ENCODE measurements at regions not wholly inside any gene's neighbourhood (a gene's known extent, or its start where the extent isn't known, plus 50 kb on each side); places are given as distances from the start of the nearest gene placed in this dataset.

DNA sequence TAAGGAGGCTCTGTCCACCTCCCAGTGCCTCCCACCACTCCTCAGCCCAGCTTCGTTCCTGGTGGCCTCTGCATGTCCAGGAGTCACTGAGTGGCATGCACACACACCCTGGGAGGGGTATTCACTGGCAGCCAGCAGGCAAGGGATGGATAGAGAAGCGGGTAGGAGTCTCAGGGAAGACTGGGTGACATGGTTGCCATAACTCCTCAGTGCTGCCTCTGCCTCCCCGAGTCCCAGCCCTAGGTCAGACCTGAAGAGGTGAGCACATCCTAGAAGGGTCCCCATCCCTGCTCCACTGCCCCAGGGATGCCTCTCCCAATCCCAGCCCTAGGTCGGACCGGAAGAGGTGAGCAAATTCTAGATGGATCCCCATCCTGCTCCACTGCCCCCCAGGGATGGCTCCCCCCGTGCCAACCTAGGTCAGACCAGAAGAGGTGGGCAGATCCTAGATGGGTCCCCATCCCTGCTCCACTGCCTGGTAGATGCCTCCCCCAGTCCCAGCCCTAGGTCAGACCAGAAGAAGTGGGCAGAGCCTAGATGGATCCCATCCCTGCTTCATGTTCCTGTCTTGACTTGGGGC is 197.0 kb downstream of the IRF8 start:
- H3K36me3 ChIP-seq, result no peaks in the 10 kb centered on the region
- H3K9me3 ChIP-seq, result no peaks in the 10 kb centered on the region
- H3K4me3 ChIP-seq, result no peak overlapping the region
- H3K27me3 ChIP-seq, result no peaks in the 10 kb centered on the region
- H3K4me1 ChIP-seq, result peaks cover 0 to 13% (median 9%) of the 10 kb centered on the region in 4 donors
- 90 to 92% methylated on average over 6 of the region's 6 CpGs for WGBS, 2 donors
- TF ChIP-seq, protein P1, sequence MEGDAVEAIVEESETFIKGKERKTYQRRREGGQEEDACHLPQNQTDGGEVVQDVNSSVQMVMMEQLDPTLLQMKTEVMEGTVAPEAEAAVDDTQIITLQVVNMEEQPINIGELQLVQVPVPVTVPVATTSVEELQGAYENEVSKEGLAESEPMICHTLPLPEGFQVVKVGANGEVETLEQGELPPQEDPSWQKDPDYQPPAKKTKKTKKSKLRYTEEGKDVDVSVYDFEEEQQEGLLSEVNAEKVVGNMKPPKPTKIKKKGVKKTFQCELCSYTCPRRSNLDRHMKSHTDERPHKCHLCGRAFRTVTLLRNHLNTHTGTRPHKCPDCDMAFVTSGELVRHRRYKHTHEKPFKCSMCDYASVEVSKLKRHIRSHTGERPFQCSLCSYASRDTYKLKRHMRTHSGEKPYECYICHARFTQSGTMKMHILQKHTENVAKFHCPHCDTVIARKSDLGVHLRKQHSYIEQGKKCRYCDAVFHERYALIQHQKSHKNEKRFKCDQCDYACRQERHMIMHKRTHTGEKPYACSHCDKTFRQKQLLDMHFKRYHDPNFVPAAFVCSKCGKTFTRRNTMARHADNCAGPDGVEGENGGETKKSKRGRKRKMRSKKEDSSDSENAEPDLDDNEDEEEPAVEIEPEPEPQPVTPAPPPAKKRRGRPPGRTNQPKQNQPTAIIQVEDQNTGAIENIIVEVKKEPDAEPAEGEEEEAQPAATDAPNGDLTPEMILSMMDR (IDR thresholded peaks at IDR 0.05), result no peak
- TF ChIP-seq POLR2AphosphoS5 (IDR thresholded peaks at IDR 0.05), result no peak
- intact Hi-C loops (cut with DNase I), result no loop called here
- H3K27ac ChIP-seq, result no peak overlapping the region
- DNase-seq, result peak; percentile 49

DNA sequence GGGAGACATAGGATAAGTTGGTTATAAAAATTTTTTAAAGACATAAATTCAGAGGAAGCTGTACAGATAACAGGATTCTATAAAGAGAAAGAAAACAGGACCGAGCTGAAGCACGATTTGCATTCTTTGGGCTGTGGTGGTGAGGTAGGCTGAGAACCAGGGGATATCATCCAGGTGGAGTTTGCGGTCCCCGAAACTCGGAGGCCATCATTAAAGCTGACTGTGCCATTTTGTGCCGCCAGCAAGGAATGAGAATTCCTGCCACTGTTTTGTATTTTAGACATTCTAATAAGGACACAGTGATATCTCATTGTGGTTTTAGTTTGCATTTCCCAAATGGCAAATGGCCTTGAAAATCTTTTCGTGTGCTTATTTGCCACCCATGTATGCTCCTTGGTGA is 197.9 kb downstream of the IRF8 start:
- H3K4me1 ChIP-seq, result peaks cover 0 to 15% (median 10%) of the 10 kb centered on the region in 4 donors
- 89 to 93% methylated on average over 7 of the region's 7 CpGs for WGBS, 2 donors
- peak; percentile 15 for DNase-seq
- H3K36me3 ChIP-seq, result no peaks in the 10 kb centered on the region
- H3K27me3 ChIP-seq, result no peaks in the 10 kb centered on the region
- no peak overlapping the region for H3K4me3 ChIP-seq
- no peak overlapping the region for H3K27ac ChIP-seq
- intact Hi-C loops (cut with DNase I), result no loop called here
- TF ChIP-seq, protein P1 (IDR thresholded peaks at IDR 0.05), result no peak
- TF ChIP-seq POLR2AphosphoS5 (IDR thresholded peaks at IDR 0.05) (no peak), EP300 (IDR thresholded peaks at IDR 0.05) (no peak), POLR2A (IDR thresholded peaks at IDR 0.05) (no peak)
- no peaks in the 10 kb centered on the region for H3K9me3 ChIP-seq

DNA sequence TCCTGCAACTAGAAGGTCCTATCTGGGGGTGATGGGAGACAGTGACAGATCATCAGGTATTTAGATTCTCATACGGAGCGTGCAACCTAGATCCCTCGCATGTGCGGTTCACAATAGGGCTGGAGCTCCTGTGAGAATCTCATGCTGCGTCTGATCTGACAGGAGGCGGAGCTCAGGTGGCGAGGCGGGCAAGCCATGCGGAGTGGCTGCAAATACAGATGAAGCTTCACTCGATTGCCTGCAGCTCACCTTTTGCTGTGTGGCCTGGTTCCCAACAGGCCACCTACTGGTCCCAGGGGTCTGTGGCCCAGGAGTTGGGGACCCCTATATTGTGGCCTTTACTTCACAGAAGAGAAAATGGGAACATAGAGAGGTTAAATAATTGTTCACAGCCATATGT is 200.4 kb downstream of the IRF8 start:
- peak; percentile 27 for DNase-seq
- Histone ChIP-seq H3K4me1 (peaks cover 0 to 10% (median 6%) of the 10 kb centered on the region in 4 donors), H3K4me3 (no peak overlapping the region), H3K27ac (no peak overlapping the region), H3K9me3 (no peaks in the 10 kb centered on the region), H3K36me3 (no peaks in the 10 kb centered on the region), H3K27me3 (no peaks in the 10 kb centered on the region)
- intact Hi-C loops (cut with DNase I), result no loop called here
- WGBS, 2 donors, result 86 to 93% methylated on average over 10 of the region's 10 CpGs
- TF ChIP-seq POLR2AphosphoS5 (IDR thresholded peaks at IDR 0.05) (no peak), EP300 (IDR thresholded peaks at IDR 0.05) (no peak), POLR2A (IDR thresholded peaks at IDR 0.05) (no peak)
- TF ChIP-seq, protein P1 (IDR thresholded peaks at IDR 0.05), result no peak

DNA sequence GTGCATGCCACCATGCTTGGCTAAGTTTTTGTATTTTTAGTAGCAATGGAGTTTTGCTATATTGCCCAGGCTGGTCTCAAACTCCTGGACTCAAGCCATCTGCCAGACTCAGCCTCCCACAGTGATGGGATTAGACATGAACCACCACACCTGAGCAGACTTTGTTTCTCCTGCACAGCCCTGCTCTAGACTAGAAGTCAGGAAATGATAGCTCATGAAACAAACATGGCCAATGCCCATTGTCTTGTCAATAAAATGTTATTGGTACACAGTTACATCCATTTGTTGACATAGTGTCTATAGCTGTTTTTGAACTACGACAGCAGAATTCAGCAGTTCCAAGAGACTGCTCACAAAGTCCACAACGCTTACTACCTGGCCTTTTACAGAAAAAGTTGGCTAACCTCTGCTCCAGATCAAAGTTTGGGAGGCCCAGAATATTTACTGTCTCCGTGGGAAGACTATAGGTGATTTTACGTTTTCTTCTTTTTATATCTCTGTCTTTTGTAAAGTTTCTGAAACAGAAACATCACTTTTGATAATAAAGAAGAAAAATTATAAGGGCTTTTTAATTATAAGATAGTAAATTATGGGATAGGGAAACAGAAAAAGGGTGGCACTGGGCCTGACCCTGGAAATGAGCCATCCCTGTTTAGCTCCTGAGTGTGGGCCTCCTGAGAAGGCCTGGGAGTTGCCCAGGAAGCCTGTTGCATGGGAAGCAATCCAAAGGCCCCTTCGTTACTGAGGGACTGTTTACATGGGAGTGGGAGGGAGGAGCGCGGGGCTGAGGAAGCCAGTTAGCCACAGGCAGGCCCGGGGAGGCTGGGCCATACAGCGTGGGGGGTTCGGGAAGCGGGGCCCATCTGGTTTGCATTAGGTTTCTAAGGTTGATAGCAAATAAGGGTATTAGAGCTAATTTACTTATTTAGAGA is 201.5 kb downstream of the IRF8 start:
- intact Hi-C loops (cut with DNase I), result no loop called here
- H3K9me3 ChIP-seq, result no peaks in the 10 kb centered on the region
- no peak overlapping the region for H3K4me3 ChIP-seq
- peaks cover 0 to 6% (median 4%) of the 10 kb centered on the region in 4 donors for H3K4me1 ChIP-seq
- no peaks in the 10 kb centered on the region for H3K27me3 ChIP-seq
- no peak overlapping the region for H3K27ac ChIP-seq
- TF ChIP-seq, protein P1 (IDR thresholded peaks at IDR 0.05), result no peak
- TF ChIP-seq POLR2AphosphoS5 (IDR thresholded peaks at IDR 0.05) (no peak), POLR2A (IDR thresholded peaks at IDR 0.05) (no peak), EP300 (IDR thresholded peaks at IDR 0.05) (no peak)
- 21 to 54% methylated on average over 11 of the region's 11 CpGs for WGBS, 2 donors
- no peaks in the 10 kb centered on the region for H3K36me3 ChIP-seq
- DNase-seq, result peak; percentile 60

Measured in sigmoid colon (tissue), 6 donors.